Astrocyte (in vitro differentiated cells and primary cell): ENCODE measurements at regions not wholly inside any gene's neighbourhood (a gene's known extent, or its start where the extent isn't known, plus 50 kb on each side); places are given as distances from the start of the nearest gene placed in this dataset.

Experiments
- DNase-seq: peaks from one replicate; pipeline ENCODE4 v3.0.0-alpha.2; 2010; ENCODE audit warnings: low read depth
- FAIRE-seq: peaks from 2 replicates; lab custom pipeline; 2011; peaks lifted over from hg19 to GRCh38; lab: Jason Lieb, UNC
- H2AFZ ChIP-seq: 2 replicates; pipeline ENCODE4 v1.6.0; 2012; ENCODE audit warnings: low read depth, low read length, inconsistent platforms
- H3K27ac ChIP-seq: 2 replicates; pipeline ENCODE4 v1.5.1; 2011; ENCODE audit warnings: low read depth, low read length, inconsistent platforms
- H3K27me3 ChIP-seq: 2 replicates; pipeline ENCODE4 v1.6.0; 2011; ENCODE audit warnings: low read length, inconsistent platforms; ENCODE audit not compliant: insufficient read depth
- H3K36me3 ChIP-seq: 2 replicates; pipeline ENCODE4 v1.5.1; 2011; ENCODE audit warnings: low read length, inconsistent platforms; ENCODE audit not compliant: insufficient read depth
- H3K4me1 ChIP-seq: 2 replicates; pipeline ENCODE4 v1.5.1; 2011; ENCODE audit warnings: low read length, inconsistent platforms; ENCODE audit not compliant: insufficient read depth
- H3K4me2 ChIP-seq: 2 replicates; pipeline ENCODE4 v1.6.0; 2012; ENCODE audit warnings: low read length, inconsistent platforms
- H3K4me3 ChIP-seq: 2 replicates; pipeline ENCODE4 v1.5.1; 2011; ENCODE audit warnings: low read depth, mild to moderate bottlenecking, low read length, inconsistent platforms; ENCODE audit not compliant: insufficient read depth
- H3K79me2 ChIP-seq: 2 replicates; pipeline ENCODE4 v1.6.0; 2012; ENCODE audit warnings: mild to moderate bottlenecking, low read length, inconsistent platforms; ENCODE audit not compliant: insufficient read depth
- H3K9ac ChIP-seq: 2 replicates; pipeline ENCODE4 v1.6.0; 2012; ENCODE audit warnings: mild to moderate bottlenecking, low read length, inconsistent platforms
- H3K9me3 ChIP-seq: 2 replicates; pipeline ENCODE4 v1.5.1; 2012; ENCODE audit warnings: low read depth, mild to moderate bottlenecking, low read length, inconsistent platforms; ENCODE audit not compliant: insufficient read depth
- H4K20me1 ChIP-seq: 2 replicates; pipeline ENCODE4 v1.6.0; 2012; ENCODE audit warnings: low read length, inconsistent platforms; ENCODE audit not compliant: insufficient read depth
- H3K27ac Mint-ChIP-seq: one replicate; pipeline ENCODE4 v1.8.0; 2021; ENCODE audit warnings: mild to moderate bottlenecking, mixed read lengths; ENCODE audit not compliant: unreplicated experiment
- H3K27me3 Mint-ChIP-seq: one replicate; pipeline ENCODE4 v1.8.0; 2021; ENCODE audit warnings: low read depth, mixed read lengths; ENCODE audit not compliant: unreplicated experiment
- H3K36me3 Mint-ChIP-seq: one replicate; pipeline ENCODE4 v1.8.0; 2021; ENCODE audit warnings: low read depth, mixed read lengths; ENCODE audit not compliant: unreplicated experiment
- H3K4me1 Mint-ChIP-seq: one replicate; pipeline ENCODE4 v1.8.0; 2021; ENCODE audit warnings: low read depth, mixed read lengths; ENCODE audit not compliant: unreplicated experiment
- H3K4me3 Mint-ChIP-seq: one replicate; pipeline ENCODE4 v1.8.0; 2021; ENCODE audit warnings: mild to moderate bottlenecking, moderate library complexity, mixed read lengths; ENCODE audit not compliant: unreplicated experiment
- H3K9me3 Mint-ChIP-seq: one replicate; pipeline ENCODE4 v1.8.0; 2021; ENCODE audit warnings: mild to moderate bottlenecking, mixed read lengths; ENCODE audit not compliant: unreplicated experiment
- CTCF ChIP-seq: IDR thresholded peaks from 2 replicates; pipeline ENCODE4 v1.5.1; 2011; ENCODE audit warnings: low read depth, mild to moderate bottlenecking, inconsistent platforms, low read length, moderate library complexity; ENCODE audit not compliant: insufficient read depth
- EZH2 ChIP-seq: IDR thresholded peaks from 2 replicates; pipeline ENCODE4 v1.6.1; 2012; ENCODE audit warnings: mild to moderate bottlenecking, low read length, inconsistent platforms; ENCODE audit not compliant: insufficient read depth

- no peak for FAIRE-seq
- DNase-seq: peak; percentile 80
- no peaks in the 10 kb centered on the region for H3K36me3 Mint-ChIP-seq
These were observed 251.9 kb downstream of the PARN start for GRCh38 chr16:14378131-14378551.

GRCh38 chr16:14377326-14377725 is 252.7 kb downstream of the PARN start:
- H3K9me3 Mint-ChIP-seq: no peaks in the 10 kb centered on the region
- peak; percentile 21 for DNase-seq
- H3K4me2 ChIP-seq: no peak overlapping the region
- H3K27me3 Mint-ChIP-seq: no peaks in the 10 kb centered on the region
- no peak for FAIRE-seq
- no peaks in the 10 kb centered on the region for H3K9me3 ChIP-seq
- no peak overlapping the region for H3K4me3 Mint-ChIP-seq
- no peaks in the 10 kb centered on the region for H4K20me1 ChIP-seq
- no peak overlapping the region for H3K27ac ChIP-seq
- no peak overlapping the region for H3K4me3 ChIP-seq
- H3K36me3 ChIP-seq: no peaks in the 10 kb centered on the region
- no peaks in the 10 kb centered on the region for H3K27me3 ChIP-seq
- peaks cover 8% of the 10 kb centered on the region for H3K4me1 ChIP-seq
- no peaks in the 10 kb centered on the region for H3K79me2 ChIP-seq
- H3K9ac ChIP-seq: no peak overlapping the region
- no peak for TF ChIP-seq EZH2
- no peak for TF ChIP-seq CTCF
- no peaks in the 10 kb centered on the region for H3K36me3 Mint-ChIP-seq
- H2AFZ ChIP-seq: no peak overlapping the region
- peaks cover 17% of the 10 kb centered on the region for H3K4me1 Mint-ChIP-seq
- H3K27ac Mint-ChIP-seq: no peak overlapping the region

More at GRCh38 chr16:14378131-14378551, 251.9 kb downstream of the PARN start:
- H3K27ac ChIP-seq: peak overlapping the region; percentile 19
- no peaks in the 10 kb centered on the region for H4K20me1 ChIP-seq
- no peak overlapping the region for H3K4me3 ChIP-seq
- no peaks in the 10 kb centered on the region for H3K36me3 ChIP-seq
- H3K4me2 ChIP-seq: peak overlapping the region; percentile 44
- no peaks in the 10 kb centered on the region for H3K9me3 ChIP-seq
- Mint-ChIP-seq H3K4me1 (peaks cover 17% of the 10 kb centered on the region), H3K27ac (no peak overlapping the region), H3K9me3 (no peaks in the 10 kb centered on the region), H3K4me3 (no peak overlapping the region), H3K27me3 (no peaks in the 10 kb centered on the region)
- H3K79me2 ChIP-seq: no peaks in the 10 kb centered on the region
- no peak overlapping the region for H2AFZ ChIP-seq
- H3K4me1 ChIP-seq: peaks cover 8% of the 10 kb centered on the region
- H3K9ac ChIP-seq: peak overlapping the region; percentile 5
- no peaks in the 10 kb centered on the region for H3K27me3 ChIP-seq
- TF ChIP-seq EZH2: no peak

GRCh38 chr16:14375132-14375491 is 254.9 kb downstream of the PARN start:
- DNase-seq (no peak), FAIRE-seq (no peak)
- Histone ChIP-seq H3K79me2 (no peaks in the 10 kb centered on the region), H4K20me1 (no peaks in the 10 kb centered on the region), H3K9me3 (no peaks in the 10 kb centered on the region), H3K9ac (no peak overlapping the region), H3K4me2 (no peak overlapping the region), H3K4me1 (peaks cover 8% of the 10 kb centered on the region), H3K27ac (no peak overlapping the region), H3K4me3 (no peak overlapping the region), H3K36me3 (no peaks in the 10 kb centered on the region), H2AFZ (no peak overlapping the region), H3K27me3 (no peaks in the 10 kb centered on the region)
- no peaks in the 10 kb centered on the region for H3K9me3 Mint-ChIP-seq
- TF ChIP-seq EZH2 (no peak), CTCF (no peak)
- peak overlapping the region; percentile 71 for H3K4me3 Mint-ChIP-seq
- peak overlapping the region; percentile 84 for H3K27ac Mint-ChIP-seq
- peaks cover 5% of the 10 kb centered on the region for H3K27me3 Mint-ChIP-seq
- H3K4me1 Mint-ChIP-seq: peaks cover 17% of the 10 kb centered on the region
- no peaks in the 10 kb centered on the region for H3K36me3 Mint-ChIP-seq
